ENCODE measurements at regions not wholly inside any gene's neighbourhood (a gene's known extent, or its start where the extent isn't known, plus 50 kb on each side); places are given as distances from the start of the nearest gene placed in this dataset.
A peak's percentile ranks its signal among the peaks of the same experiment; 100 is the strongest.

DNA sequence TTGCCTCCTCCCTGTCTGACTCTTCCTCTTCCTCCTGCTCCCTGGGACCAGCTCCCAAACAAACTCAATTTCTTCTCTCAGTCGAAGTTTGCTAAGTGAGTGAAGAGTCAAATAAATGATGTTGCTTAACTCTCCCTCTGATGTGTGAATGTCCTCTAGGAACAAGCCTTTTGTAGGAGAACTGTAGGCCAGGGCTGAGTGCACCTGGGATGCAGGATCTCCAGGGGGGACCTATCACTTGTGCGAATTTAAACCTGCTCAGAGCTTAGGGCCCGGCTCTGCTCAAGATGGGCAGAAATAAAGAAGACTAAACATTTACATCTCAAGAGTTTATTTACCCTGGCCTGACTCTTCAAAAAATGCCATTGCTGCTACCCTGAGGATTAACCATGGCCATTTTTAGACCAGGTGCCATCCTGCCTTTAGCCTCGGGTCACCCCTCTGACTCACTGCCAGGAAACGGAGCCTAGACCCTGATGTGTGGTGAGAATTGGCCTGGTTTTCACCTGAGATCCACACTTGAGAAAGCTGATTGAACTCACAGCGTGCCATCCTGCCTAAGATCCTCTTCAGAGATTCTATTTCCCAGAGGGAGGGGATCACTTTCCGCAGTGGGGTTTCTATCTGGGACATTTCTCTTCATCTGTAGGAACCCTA lies 63.6 kb upstream of the CD93 start:
- no peaks in the 10 kb centered on the region for H3K79me2 ChIP-seq (ENCODE audit: insufficient read depth, low read length)
- H3K27me3 Mint-ChIP-seq (ENCODE audit: low read depth, unreplicated experiment) = no peaks in the 10 kb centered on the region
- H3K4me1 Mint-ChIP-seq (ENCODE audit: low read depth, unreplicated experiment) = peaks cover 22% of the 10 kb centered on the region
- FAIRE-seq = no peak
- H3K4me3 ChIP-seq (ENCODE audit: insufficient read depth, low read depth, low read length) = no peak overlapping the region
- no peaks in the 10 kb centered on the region for H3K9me3 ChIP-seq (ENCODE audit: insufficient read depth, low read depth, low read length)
- no peak overlapping the region for H3K27ac ChIP-seq (ENCODE audit: low read depth, low read length)
- no peaks in the 10 kb centered on the region for H3K36me3 Mint-ChIP-seq (ENCODE audit: low read depth, unreplicated experiment)
- TF ChIP-seq, protein P1, sequence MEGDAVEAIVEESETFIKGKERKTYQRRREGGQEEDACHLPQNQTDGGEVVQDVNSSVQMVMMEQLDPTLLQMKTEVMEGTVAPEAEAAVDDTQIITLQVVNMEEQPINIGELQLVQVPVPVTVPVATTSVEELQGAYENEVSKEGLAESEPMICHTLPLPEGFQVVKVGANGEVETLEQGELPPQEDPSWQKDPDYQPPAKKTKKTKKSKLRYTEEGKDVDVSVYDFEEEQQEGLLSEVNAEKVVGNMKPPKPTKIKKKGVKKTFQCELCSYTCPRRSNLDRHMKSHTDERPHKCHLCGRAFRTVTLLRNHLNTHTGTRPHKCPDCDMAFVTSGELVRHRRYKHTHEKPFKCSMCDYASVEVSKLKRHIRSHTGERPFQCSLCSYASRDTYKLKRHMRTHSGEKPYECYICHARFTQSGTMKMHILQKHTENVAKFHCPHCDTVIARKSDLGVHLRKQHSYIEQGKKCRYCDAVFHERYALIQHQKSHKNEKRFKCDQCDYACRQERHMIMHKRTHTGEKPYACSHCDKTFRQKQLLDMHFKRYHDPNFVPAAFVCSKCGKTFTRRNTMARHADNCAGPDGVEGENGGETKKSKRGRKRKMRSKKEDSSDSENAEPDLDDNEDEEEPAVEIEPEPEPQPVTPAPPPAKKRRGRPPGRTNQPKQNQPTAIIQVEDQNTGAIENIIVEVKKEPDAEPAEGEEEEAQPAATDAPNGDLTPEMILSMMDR (IDR thresholded peaks at IDR 0.05; ENCODE audit: insufficient read depth, low read depth, low read length) = no peak
- TF ChIP-seq EZH2 (IDR thresholded peaks at IDR 0.05; ENCODE audit: insufficient read depth, low read length) = no peak
- no peak overlapping the region for H3K27ac Mint-ChIP-seq (ENCODE audit: unreplicated experiment)
- peaks cover 2% of the 10 kb centered on the region for H3K9me3 Mint-ChIP-seq (ENCODE audit: unreplicated experiment)
- H3K9ac ChIP-seq (ENCODE audit: low read length) = no peak overlapping the region
- H4K20me1 ChIP-seq (ENCODE audit: insufficient read depth, low read length) = no peaks in the 10 kb centered on the region
- H3K36me3 ChIP-seq (ENCODE audit: insufficient read depth, low read length) = no peaks in the 10 kb centered on the region
- DNase-seq (ENCODE audit: low read depth) = no peak
- no peak overlapping the region for H2AFZ ChIP-seq (ENCODE audit: low read depth, low read length)
- H3K4me3 Mint-ChIP-seq (ENCODE audit: unreplicated experiment) = no peak overlapping the region
- H3K27me3 ChIP-seq (ENCODE audit: insufficient read depth, low read length) = no peaks in the 10 kb centered on the region
- H3K4me1 ChIP-seq (ENCODE audit: insufficient read depth, low read length) = peaks cover 49% of the 10 kb centered on the region
- H3K4me2 ChIP-seq (ENCODE audit: low read length) = no peak overlapping the region

DNA sequence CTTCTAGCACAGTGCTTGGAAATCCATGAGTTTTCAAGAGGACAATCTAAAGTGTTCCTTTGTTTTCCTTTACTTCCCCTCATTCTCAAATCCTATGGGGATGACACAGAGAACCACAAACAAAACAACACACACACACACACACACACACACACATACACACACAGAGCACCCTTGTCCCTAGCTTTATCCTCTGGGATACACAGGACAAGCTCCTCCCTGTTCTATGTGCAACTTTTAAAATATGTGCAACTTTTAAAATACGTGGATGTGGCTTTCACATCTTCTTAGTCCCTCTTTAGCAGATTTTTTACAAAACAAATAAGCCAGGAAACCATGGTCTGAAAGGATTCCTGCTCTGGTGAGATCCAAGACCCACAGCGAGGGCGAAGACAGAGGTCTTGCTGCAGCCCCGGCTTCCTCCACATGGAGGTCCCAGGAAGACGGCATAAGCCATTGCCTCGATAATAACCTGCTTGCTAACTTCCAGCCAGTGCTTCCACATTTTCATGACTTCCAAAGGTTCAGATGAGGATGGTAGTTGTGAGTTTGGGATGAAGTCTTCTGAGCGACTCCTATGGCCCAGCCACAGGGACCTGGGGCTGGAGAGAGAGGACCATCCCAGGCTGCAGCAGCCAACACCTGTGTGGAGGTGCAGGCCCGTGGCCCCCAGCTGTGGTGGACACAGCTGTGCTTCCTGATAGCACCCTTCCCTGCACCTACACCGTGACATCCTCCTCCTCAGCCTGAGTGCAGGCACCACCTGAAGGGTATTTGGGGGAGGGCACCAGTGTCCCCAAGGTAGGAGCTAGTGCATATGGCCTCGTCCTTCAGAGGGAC lies 62.8 kb upstream of the CD93 start:
- H3K9me3 ChIP-seq (ENCODE audit: insufficient read depth, low read depth, low read length) = no peaks in the 10 kb centered on the region
- H3K4me2 ChIP-seq (ENCODE audit: low read length) = peak overlapping the region; percentile 68
- DNase-seq (ENCODE audit: low read depth) (no peak), FAIRE-seq (no peak)
- H3K4me3 Mint-ChIP-seq (ENCODE audit: unreplicated experiment) = no peak overlapping the region
- peak overlapping the region; percentile 48 for H3K9ac ChIP-seq (ENCODE audit: low read length)
- TF ChIP-seq EZH2 (IDR thresholded peaks at IDR 0.05; ENCODE audit: insufficient read depth, low read length) = no peak
- TF ChIP-seq, protein P1 (IDR thresholded peaks at IDR 0.05; ENCODE audit: insufficient read depth, low read depth, low read length) = no peak
- no peak overlapping the region for H3K4me3 ChIP-seq (ENCODE audit: insufficient read depth, low read depth, low read length)
- H3K4me1 ChIP-seq (ENCODE audit: insufficient read depth, low read length) = peaks cover 57% of the 10 kb centered on the region
- H3K27me3 Mint-ChIP-seq (ENCODE audit: low read depth, unreplicated experiment) = no peaks in the 10 kb centered on the region
- H3K36me3 ChIP-seq (ENCODE audit: insufficient read depth, low read length) = no peaks in the 10 kb centered on the region
- H3K27ac ChIP-seq (ENCODE audit: low read depth, low read length) = peak overlapping the region; percentile 81
- H2AFZ ChIP-seq (ENCODE audit: low read depth, low read length) = no peak overlapping the region
- no peaks in the 10 kb centered on the region for H3K27me3 ChIP-seq (ENCODE audit: insufficient read depth, low read length)
- no peaks in the 10 kb centered on the region for H3K9me3 Mint-ChIP-seq (ENCODE audit: unreplicated experiment)
- no peaks in the 10 kb centered on the region for H3K79me2 ChIP-seq (ENCODE audit: insufficient read depth, low read length)
- H4K20me1 ChIP-seq (ENCODE audit: insufficient read depth, low read length) = no peaks in the 10 kb centered on the region
- H3K36me3 Mint-ChIP-seq (ENCODE audit: low read depth, unreplicated experiment) = no peaks in the 10 kb centered on the region
- peak overlapping the region; percentile 14 for H3K27ac Mint-ChIP-seq (ENCODE audit: unreplicated experiment)
- H3K4me1 Mint-ChIP-seq (ENCODE audit: low read depth, unreplicated experiment) = peaks cover 22% of the 10 kb centered on the region
